Activated B cell treated with CpG ODN at 0.5 μM for 24 hours (primary cell): ENCODE measurements at regions not wholly inside any gene's neighbourhood (a gene's known extent, or its start where the extent isn't known, plus 50 kb on each side); places are given as distances from the start of the nearest gene placed in this dataset.
"Not testable (repeated sequence)": the region's sequence is repeated elsewhere in the genome, so short reads cannot be mapped to it uniquely, and the experiment has no call there.

Experiments used
- ATAC-seq: fragments of 200-7000 bp; cut with Tn5 transposase; one replicate; pipeline ENCODE4 v1.10.0; 2021; ENCODE audit warnings: low read depth, mild to moderate bottlenecking, moderate library complexity
- CTCF ChIA-PET: fragments of 350-600 bp; sonication (Branson Sonifier 250); formaldehyde crosslinking; loops from one replicate; lab custom pipeline; 2021; ENCODE audit warnings: antibody characterized with exemption; lab: Charles Lee
- POLR2A ChIA-PET: fragments of 350-600 bp; sonication (Branson Sonifier 250); formaldehyde crosslinking; loops from one replicate; lab custom pipeline; 2021; ENCODE audit warnings: antibody characterized with exemption; lab: Charles Lee
- DNase-seq: peaks from one replicate; pipeline ENCODE4 v3.0.0; 2022
- H3K27ac Mint-ChIP-seq: one replicate; pipeline ENCODE4 v1.8.0; 2020; ENCODE audit warnings: mixed read lengths
- H3K27me3 Mint-ChIP-seq: one replicate; pipeline ENCODE4 v1.8.0; 2021; ENCODE audit warnings: mixed read lengths
- H3K36me3 Mint-ChIP-seq: one replicate; pipeline ENCODE4 v1.8.0; 2021; ENCODE audit warnings: low read depth, mixed read lengths
- H3K4me1 Mint-ChIP-seq: one replicate; pipeline ENCODE4 v1.8.0; 2021; ENCODE audit warnings: mixed read lengths
- H3K4me3 Mint-ChIP-seq: one replicate; pipeline ENCODE4 v1.8.0; 2020; ENCODE audit warnings: mild to moderate bottlenecking, mixed read lengths
- H3K9me3 Mint-ChIP-seq: one replicate; pipeline ENCODE4 v1.8.0; 2020; ENCODE audit warnings: mixed read lengths
- CTCF ChIP-seq: fragments of 200-600 bp; IDR thresholded peaks from one replicate; pipeline ENCODE4 v1.8.0; 2022; ENCODE audit warnings: antibody characterized with exemption, mild to moderate bottlenecking
- intact Hi-C: fragments of 100-400 bp; cut with micrococcal nuclease; formaldehyde crosslinking; loops from one replicate; pipeline ENCODE4 v1.15.1; 2024

- TF ChIP-seq CTCF: no peak
- H3K9me3 Mint-ChIP-seq: no peaks in the 10 kb centered on the region
- intact Hi-C loops: no loop called here
- no peaks in the 10 kb centered on the region for H3K27me3 Mint-ChIP-seq
- POLR2A ChIA-PET: no interaction called here
- no peaks in the 10 kb centered on the region for H3K36me3 Mint-ChIP-seq
- H3K27ac Mint-ChIP-seq: no peak overlapping the region
- CTCF ChIA-PET: no interaction called here
- DNase-seq (no peak), ATAC-seq (no peak)
- no peaks in the 10 kb centered on the region for H3K4me1 Mint-ChIP-seq
- H3K4me3 Mint-ChIP-seq: no peak overlapping the region
Measured at GRCh38 chr13:104943331-104943730, 1592.1 kb downstream of the EFNB2 start.

- intact Hi-C loops: no loop called here
- CTCF ChIA-PET: no interaction called here
- H3K4me3 Mint-ChIP-seq: no peak overlapping the region
- POLR2A ChIA-PET: no interaction called here
- no peaks in the 10 kb centered on the region for H3K27me3 Mint-ChIP-seq
- DNase-seq (no peak), ATAC-seq (no peak)
- H3K4me1 Mint-ChIP-seq: no peaks in the 10 kb centered on the region
- no peaks in the 10 kb centered on the region for H3K36me3 Mint-ChIP-seq
- no peaks in the 10 kb centered on the region for H3K9me3 Mint-ChIP-seq
- H3K27ac Mint-ChIP-seq: no peak overlapping the region
- no peak for TF ChIP-seq CTCF
Measured at GRCh38 chr13:104937881-104938280, 1597.6 kb downstream of the EFNB2 start.

- ATAC-seq (no peak), DNase-seq (no peak)
- Mint-ChIP-seq H3K4me1 (no peaks in the 10 kb centered on the region), H3K4me3 (no peak overlapping the region), H3K27ac (no peak overlapping the region), H3K9me3 (no peaks in the 10 kb centered on the region), H3K36me3 (no peaks in the 10 kb centered on the region), H3K27me3 (no peaks in the 10 kb centered on the region)
- intact Hi-C loops: no loop called here
- ChIA-PET POLR2A (no interaction called here), CTCF (no interaction called here)
- TF ChIP-seq CTCF: no peak
Measured at GRCh38 chr13:104936304-104936703, 1599.2 kb downstream of the EFNB2 start.

GRCh38 chr13:104920513-104920912, 1614.9 kb downstream of the EFNB2 start:
- H3K27me3 Mint-ChIP-seq, ATAC-seq, CTCF ChIA-PET, H3K4me1 Mint-ChIP-seq, H3K9me3 Mint-ChIP-seq, H3K36me3 Mint-ChIP-seq, DNase-seq, H3K27ac Mint-ChIP-seq, POLR2A ChIA-PET, intact Hi-C loops, H3K4me3 Mint-ChIP-seq: not testable (repeated sequence)

GRCh38 chr13:104920091-104920490, 1615.4 kb downstream of the EFNB2 start:
- POLR2A ChIA-PET: no interaction called here
- CTCF ChIA-PET: no interaction called here
- no peak overlapping the region for H3K4me3 Mint-ChIP-seq
- intact Hi-C loops: no loop called here
- no peak overlapping the region for H3K27ac Mint-ChIP-seq
- H3K4me1 Mint-ChIP-seq: no peaks in the 10 kb centered on the region
- no peaks in the 10 kb centered on the region for H3K36me3 Mint-ChIP-seq
- no peak for DNase-seq
- peaks cover 4% of the 10 kb centered on the region for H3K9me3 Mint-ChIP-seq
- TF ChIP-seq CTCF: no peak
- H3K27me3 Mint-ChIP-seq: no peaks in the 10 kb centered on the region
- no peak for ATAC-seq

- H3K9me3 Mint-ChIP-seq: peaks cover 7% of the 10 kb centered on the region
- no peak for DNase-seq
- H3K27ac Mint-ChIP-seq: no peak overlapping the region
- no peaks in the 10 kb centered on the region for H3K4me1 Mint-ChIP-seq
- no peaks in the 10 kb centered on the region for H3K36me3 Mint-ChIP-seq
- no peaks in the 10 kb centered on the region for H3K27me3 Mint-ChIP-seq
- ATAC-seq: no peak
- intact Hi-C loops: no loop called here
- ChIA-PET CTCF (no interaction called here), POLR2A (no interaction called here)
- TF ChIP-seq CTCF: no peak
- H3K4me3 Mint-ChIP-seq: no peak overlapping the region
Measured at GRCh38 chr13:104900191-104900817, 1635.2 kb downstream of the EFNB2 start.
